HCT116 (cell line): ENCODE measurements at regions not wholly inside any gene's neighbourhood (a gene's known extent, or its start where the extent isn't known, plus 50 kb on each side); places are given as distances from the start of the nearest gene placed in this dataset.

Experiments used
- ATAC-seq: fragments of 200-7000 bp; cut with Tn5 transposase; 2 replicates; pipeline ENCODE4 v1.9.1; 2020; ENCODE audit warnings: mild to moderate bottlenecking, moderate library complexity
- BruUV-seq: library from RNA; stranded (reverse); fragments of 400-500 nt; replicated peaks from 2 replicates; lab custom pipeline; 2021; lab: Mats Ljungman, UMichigan
- CTCF ChIA-PET: fragments of 300-600 bp; sonication (Branson Sonifier 250); formaldehyde crosslinking; loops from one replicate; lab custom pipeline; 2021; ENCODE audit warnings: antibody characterized with exemption; lab: Charles Lee
- POLR2A ChIA-PET: fragments of 300-600, 350-600 bp; sonication (Branson Sonifier 250); formaldehyde crosslinking; loops from one replicate; lab custom pipeline; 2021; ENCODE audit warnings: antibody characterized with exemption; lab: Charles Lee
- RAD21 ChIA-PET, 2 experiments: fragments of 300-600 bp; sonication (Branson Sonifier 250); formaldehyde crosslinking; loops; one replicate each; lab custom pipeline; 2023; ENCODE audit warnings: low total read pairs in 2 of 2; ENCODE audit not compliant: uncharacterized antibody in 2 of 2, unreplicated experiment in 2 of 2, low non-redundant PET in 1 of 2; lab: Charles Lee
- DNase-seq: peaks from one replicate; pipeline ENCODE4 v3.0.0-alpha.2; 2010; ENCODE audit warnings: low read depth, low spot score
- H2AFZ ChIP-seq: fragments of 200-600 bp; shearing (Covaris generic), sonication (generic); 2 replicates; pipeline ENCODE4 v1.6.1; 2017; ENCODE audit warnings: low read depth, mixed run types, mixed read lengths, antibody characterized with exemption, low read length; ENCODE audit not compliant: poor library complexity, severe bottlenecking
- H3K27ac ChIP-seq: 2 replicates; pipeline ENCODE4 v1.5.1; 2012; ENCODE audit warnings: low read depth, low read length
- H3K27me3 ChIP-seq: fragments of 200-600 bp; sonication (generic); 2 replicates; pipeline ENCODE4 v1.6.1; 2016; ENCODE audit warnings: mixed run types, low read length, mixed read lengths; ENCODE audit not compliant: insufficient read depth
- H3K36me3 ChIP-seq, 2 experiments: fragments of 200-500 bp in 1 of 2; fragments of 200-600 bp in 1 of 2; sonication (Bioruptor generic) in 1 of 2; sonication (generic) in 1 of 2; 2 replicates each; pipeline versions ENCODE4 v1.5.1 to v1.6.1; 2014 to 2016; ENCODE audit warnings: low read length in 2 of 2, inconsistent platforms in 1 of 2, mixed read lengths in 1 of 2, mixed run types in 1 of 2; ENCODE audit not compliant: insufficient read depth in 2 of 2, control insufficient read depth in 1 of 2
- H3K4me1 ChIP-seq, 2 experiments: fragments of 200-600 bp in 1 of 2; sonication (generic) in 1 of 2; 2 replicates each; pipeline versions ENCODE4 v1.5.1 to v1.6.1; 2012 to 2017; ENCODE audit warnings: low read length in 2 of 2, inconsistent platforms in 1 of 2, mild to moderate bottlenecking in 1 of 2, mixed read lengths in 1 of 2, mixed run types in 1 of 2, moderate library complexity in 1 of 2; ENCODE audit not compliant: insufficient read depth in 2 of 2, control insufficient read depth in 1 of 2
- H3K4me2 ChIP-seq: fragments of 200-600 bp; sonication (generic); 2 replicates; pipeline ENCODE4 v1.6.1; 2017; ENCODE audit warnings: mixed run types, low read length, mixed read lengths
- H3K4me3 ChIP-seq, 2 experiments: fragments of 200-600 bp in 1 of 2; sonication (generic) in 1 of 2; replicated peaks in 1 of 2; 2 replicates each; pipeline ENCODE4 v1.5.1; 2011 to 2016; ENCODE audit warnings: low read length in 2 of 2, control low read depth in 1 of 2, low read depth in 1 of 2, mild to moderate bottlenecking in 1 of 2, mixed read lengths in 1 of 2, mixed run types in 1 of 2
- H3K79me2 ChIP-seq: fragments of 200-600 bp; sonication (generic); 2 replicates; pipeline ENCODE4 v1.6.1; 2017; ENCODE audit warnings: mild to moderate bottlenecking, mixed run types, low read length, moderate library complexity, mixed read lengths; ENCODE audit not compliant: insufficient read depth
- H3K9ac ChIP-seq: fragments of 200-600 bp; sonication (generic); 2 replicates; pipeline ENCODE4 v1.6.1; 2016; ENCODE audit warnings: low read length, mixed read lengths
- H3K9me2 ChIP-seq: fragments of 200-600 bp; sonication (generic), shearing (Covaris generic); 2 replicates; pipeline ENCODE4 v1.6.1; 2017; ENCODE audit warnings: mixed run types, mild to moderate bottlenecking, moderate library complexity; ENCODE audit not compliant: insufficient read depth
- H3K9me3 ChIP-seq, 2 experiments: fragments of 200-500 bp in 1 of 2; fragments of 200-600 bp in 1 of 2; sonication (Bioruptor generic) in 1 of 2; sonication (generic) in 1 of 2; 2 replicates each; pipeline ENCODE4 v1.6.1; 2014 to 2017; ENCODE audit warnings: low read length in 2 of 2, mixed read lengths in 2 of 2, inconsistent platforms in 1 of 2, low read depth in 1 of 2, mild to moderate bottlenecking in 1 of 2, mixed run types in 1 of 2, moderate library complexity in 1 of 2; ENCODE audit not compliant: control insufficient read depth in 1 of 2, insufficient read depth in 1 of 2
- H4K20me1 ChIP-seq: fragments of 200-600 bp; sonication (generic), shearing (Covaris generic); 2 replicates; pipeline ENCODE4 v1.6.1; 2017; ENCODE audit warnings: mixed run types, mild to moderate bottlenecking, moderate library complexity; ENCODE audit not compliant: insufficient read depth
- CBX3 ChIP-seq: IDR thresholded peaks from 2 replicates; pipeline ENCODE4 v1.6.1; 2012; ENCODE audit warnings: low read depth
- CEBPB ChIP-seq: IDR thresholded peaks from 2 replicates; pipeline ENCODE4 v1.6.1; 2012; ENCODE audit warnings: low read depth
- EZH2 ChIP-seq: fragments of 200-600 bp; sonication (generic); IDR thresholded peaks from 2 replicates; pipeline ENCODE4 v1.6.1; 2017; ENCODE audit warnings: antibody characterized with exemption, mixed run types
- EZH2phosphoT487 ChIP-seq: fragments of 200-600 bp; IDR thresholded peaks from 2 replicates; pipeline ENCODE4 v1.6.1; 2018; ENCODE audit warnings: antibody characterized with exemption, borderline replicate concordance
- FOSL1 ChIP-seq: IDR thresholded peaks from 2 replicates; pipeline ENCODE4 v1.6.1; 2012; ENCODE audit warnings: low read depth
- POLR2A ChIP-seq: IDR thresholded peaks from 2 replicates; pipeline ENCODE4 v1.7.0; 2011; ENCODE audit warnings: borderline replicate concordance; ENCODE audit not compliant: insufficient read depth, insufficient read length; ENCODE audit errors: extremely low read depth
- POLR2AphosphoS5 ChIP-seq: IDR thresholded peaks from 2 replicates; pipeline ENCODE4 v1.6.1; 2011; ENCODE audit warnings: mild to moderate bottlenecking, low read depth, low read length, moderate library complexity
- RAD21 ChIP-seq: IDR thresholded peaks from 2 replicates; pipeline ENCODE4 v1.6.1; 2012; ENCODE audit warnings: low read depth, mild to moderate bottlenecking
- SIN3A ChIP-seq: IDR thresholded peaks from 2 replicates; pipeline ENCODE4 v1.6.1; 2012; ENCODE audit warnings: low read depth
- ZFX ChIP-seq: fragments of 450-650 bp; IDR thresholded peaks from 2 replicates; pipeline ENCODE4 v1.6.1; 2017
- ZNF274 ChIP-seq: fragments of 200-500 bp; sonication (Bioruptor generic); IDR thresholded peaks from 2 replicates; pipeline ENCODE4 v1.6.1; 2014; ENCODE audit warnings: mild to moderate bottlenecking, low read depth, low read length, inconsistent platforms
- intact Hi-C: fragments of 100-400 bp; cut with micrococcal nuclease; formaldehyde crosslinking; loops from 2 replicates; pipeline ENCODE4 v1.10.0; 2022
- TF ChIP-seq, protein P1 (sequence below): IDR thresholded peaks from 2 replicates; pipeline ENCODE4 v1.6.1; 2011; ENCODE audit warnings: mild to moderate bottlenecking, low read length, moderate library complexity; ENCODE audit not compliant: insufficient replicate concordance; ENCODE audit errors: extremely low read depth
- TF ChIP-seq, protein P2 (sequence below): IDR thresholded peaks from 2 replicates; pipeline ENCODE4 v1.6.1; 2012
- TF ChIP-seq, protein P3 (sequence below): IDR thresholded peaks from 2 replicates; pipeline ENCODE4 v1.6.1; 2012

DNA sequence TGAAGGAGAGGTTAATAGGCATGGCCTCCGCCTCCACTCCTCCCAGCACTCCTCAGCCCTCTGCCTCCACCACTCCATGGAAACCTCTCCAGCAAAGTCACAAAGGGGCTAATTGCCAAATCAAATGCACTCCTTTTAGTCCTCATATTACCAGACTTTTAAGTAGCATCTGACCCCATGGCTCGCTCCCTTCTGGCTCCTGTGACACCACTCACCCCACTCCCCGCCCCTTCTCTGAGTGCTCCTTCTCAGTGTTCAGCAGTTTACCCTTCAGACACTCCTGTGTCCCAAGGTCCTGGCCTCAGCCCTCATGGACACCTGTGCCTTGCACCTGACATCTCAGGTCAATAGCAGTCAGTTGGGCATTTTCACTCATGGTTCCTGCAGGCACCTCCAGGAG, 243.5 kb upstream of the CCL2 start:
- Histone ChIP-seq H3K27me3 (no peaks in the 10 kb centered on the region), H3K79me2 (no peaks in the 10 kb centered on the region), H3K4me1 (no peaks in the 10 kb centered on the region), H3K4me2 (no peak overlapping the region), H3K9me2 (no peaks in the 10 kb centered on the region), H3K36me3 (no peaks in the 10 kb centered on the region), H3K9ac (no peak overlapping the region), H2AFZ (no peak overlapping the region), H3K9me3 (peaks cover 0 to 20% of the 10 kb centered on the region in 2 experiments; a peak in 2 of 4 replicates), H3K4me3 (no peak overlapping the region), H4K20me1 (no peaks in the 10 kb centered on the region), H3K27ac (no peak overlapping the region)
- DNase-seq (no peak), ATAC-seq (no peak)
- POLR2A ChIA-PET, result no interaction called here
- no TSS peak for BruUV-seq
- CTCF ChIA-PET, result no interaction called here
- RAD21 ChIA-PET, result no interaction called here
- intact Hi-C loops, result no loop called here
- TF ChIP-seq ZFX (no peak), CBX3 (no peak), EZH2 (no peak), POLR2A (no peak), FOSL1 (no peak), ZNF274 (no peak), EZH2phosphoT487 (no peak), RAD21 (no peak), SIN3A (no peak), POLR2AphosphoS5 (no peak), CEBPB (no peak)
- TF ChIP-seq, protein P1, sequence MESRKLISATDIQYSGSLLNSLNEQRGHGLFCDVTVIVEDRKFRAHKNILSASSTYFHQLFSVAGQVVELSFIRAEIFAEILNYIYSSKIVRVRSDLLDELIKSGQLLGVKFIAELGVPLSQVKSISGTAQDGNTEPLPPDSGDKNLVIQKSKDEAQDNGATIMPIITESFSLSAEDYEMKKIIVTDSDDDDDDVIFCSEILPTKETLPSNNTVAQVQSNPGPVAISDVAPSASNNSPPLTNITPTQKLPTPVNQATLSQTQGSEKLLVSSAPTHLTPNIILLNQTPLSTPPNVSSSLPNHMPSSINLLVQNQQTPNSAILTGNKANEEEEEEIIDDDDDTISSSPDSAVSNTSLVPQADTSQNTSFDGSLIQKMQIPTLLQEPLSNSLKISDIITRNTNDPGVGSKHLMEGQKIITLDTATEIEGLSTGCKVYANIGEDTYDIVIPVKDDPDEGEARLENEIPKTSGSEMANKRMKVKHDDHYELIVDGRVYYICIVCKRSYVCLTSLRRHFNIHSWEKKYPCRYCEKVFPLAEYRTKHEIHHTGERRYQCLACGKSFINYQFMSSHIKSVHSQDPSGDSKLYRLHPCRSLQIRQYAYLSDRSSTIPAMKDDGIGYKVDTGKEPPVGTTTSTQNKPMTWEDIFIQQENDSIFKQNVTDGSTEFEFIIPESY, result no peak
- TF ChIP-seq, protein P2, sequence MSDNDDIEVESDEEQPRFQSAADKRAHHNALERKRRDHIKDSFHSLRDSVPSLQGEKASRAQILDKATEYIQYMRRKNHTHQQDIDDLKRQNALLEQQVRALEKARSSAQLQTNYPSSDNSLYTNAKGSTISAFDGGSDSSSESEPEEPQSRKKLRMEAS, result no peak
- TF ChIP-seq, protein P3, sequence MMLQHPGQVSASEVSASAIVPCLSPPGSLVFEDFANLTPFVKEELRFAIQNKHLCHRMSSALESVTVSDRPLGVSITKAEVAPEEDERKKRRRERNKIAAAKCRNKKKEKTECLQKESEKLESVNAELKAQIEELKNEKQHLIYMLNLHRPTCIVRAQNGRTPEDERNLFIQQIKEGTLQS, result no peak
- TF ChIP-seq, all 23 proteins: peak for 0
